Neural progenitor cell (in vitro differentiated cells): ENCODE measurements at regions not wholly inside any gene's neighbourhood (a gene's known extent, or its start where the extent isn't known, plus 50 kb on each side); places are given as distances from the start of the nearest gene placed in this dataset.

Source experiments
- EZH2 ChIP-seq: fragments of 200-600 bp; sonication (generic); IDR thresholded peaks from 2 replicates; pipeline ENCODE4 v1.6.1; 2017; ENCODE audit warnings: antibody characterized with exemption, mild to moderate bottlenecking, moderate library complexity
- EZH2phosphoT487 ChIP-seq: fragments of 200-600 bp; sonication (generic); IDR thresholded peaks from 2 replicates; pipeline ENCODE4 v1.6.1; 2017; ENCODE audit warnings: antibody characterized with exemption
- TF ChIP-seq, protein P1 (sequence below): fragments of 200-600 bp; sonication (generic); IDR thresholded peaks from 2 replicates; pipeline ENCODE4 v1.5.1; 2017; ENCODE audit warnings: antibody characterized with exemption, mild to moderate bottlenecking

DNA sequence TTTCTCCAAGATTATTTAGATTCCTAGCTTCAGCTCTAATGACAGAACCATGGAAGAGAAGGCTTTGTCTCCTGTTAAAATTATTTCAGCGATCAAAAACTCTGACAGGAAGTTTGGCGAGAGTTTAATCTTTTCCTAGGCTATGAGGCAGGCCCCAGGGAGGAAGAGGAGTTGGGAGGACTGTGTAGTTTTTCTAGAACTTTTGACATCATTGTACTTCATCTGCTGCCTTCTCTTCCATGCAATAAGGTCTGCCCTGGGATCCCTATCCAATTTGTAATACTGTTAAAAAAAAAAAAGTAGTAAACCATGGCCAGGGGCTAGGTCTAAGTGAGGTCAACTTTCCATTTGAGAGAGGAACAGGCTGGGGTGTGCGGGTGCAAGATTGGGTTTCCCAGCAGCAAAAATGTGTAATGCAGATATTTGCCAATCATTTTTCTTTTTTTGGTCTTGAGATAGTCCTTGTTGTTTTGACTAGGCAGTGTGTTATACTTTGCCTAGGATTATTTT is 261.9 kb upstream of the ANKH start:
- TF ChIP-seq, protein P1, sequence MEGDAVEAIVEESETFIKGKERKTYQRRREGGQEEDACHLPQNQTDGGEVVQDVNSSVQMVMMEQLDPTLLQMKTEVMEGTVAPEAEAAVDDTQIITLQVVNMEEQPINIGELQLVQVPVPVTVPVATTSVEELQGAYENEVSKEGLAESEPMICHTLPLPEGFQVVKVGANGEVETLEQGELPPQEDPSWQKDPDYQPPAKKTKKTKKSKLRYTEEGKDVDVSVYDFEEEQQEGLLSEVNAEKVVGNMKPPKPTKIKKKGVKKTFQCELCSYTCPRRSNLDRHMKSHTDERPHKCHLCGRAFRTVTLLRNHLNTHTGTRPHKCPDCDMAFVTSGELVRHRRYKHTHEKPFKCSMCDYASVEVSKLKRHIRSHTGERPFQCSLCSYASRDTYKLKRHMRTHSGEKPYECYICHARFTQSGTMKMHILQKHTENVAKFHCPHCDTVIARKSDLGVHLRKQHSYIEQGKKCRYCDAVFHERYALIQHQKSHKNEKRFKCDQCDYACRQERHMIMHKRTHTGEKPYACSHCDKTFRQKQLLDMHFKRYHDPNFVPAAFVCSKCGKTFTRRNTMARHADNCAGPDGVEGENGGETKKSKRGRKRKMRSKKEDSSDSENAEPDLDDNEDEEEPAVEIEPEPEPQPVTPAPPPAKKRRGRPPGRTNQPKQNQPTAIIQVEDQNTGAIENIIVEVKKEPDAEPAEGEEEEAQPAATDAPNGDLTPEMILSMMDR: no peak
- TF ChIP-seq EZH2: no peak
- no peak for TF ChIP-seq EZH2phosphoT487
